Endothelial cell of umbilical vein (primary cell): ENCODE measurements at regions not wholly inside any gene's neighbourhood (a gene's known extent, or its start where the extent isn't known, plus 50 kb on each side); places are given as distances from the start of the nearest gene placed in this dataset.
"Not testable (repeated sequence)": the region's sequence is repeated elsewhere in the genome, so short reads cannot be mapped to it uniquely, and the experiment has no call there.

Experiments used
- BruUV-seq: library from RNA; stranded (reverse); fragments of 400-500 nt; replicated peaks from 2 replicates; lab custom pipeline; 2021; lab: Mats Ljungman, UMichigan
- CTCF ChIA-PET: fragments of 300-600, 350-600 bp; sonication (Branson Sonifier 250); formaldehyde crosslinking; loops from one replicate; lab custom pipeline; 2021; ENCODE audit warnings: antibody characterized with exemption, inconsistent platforms; lab: Charles Lee
- POLR2A ChIA-PET: fragments of 300-600, 350-600 bp; sonication (Branson Sonifier 250); formaldehyde crosslinking; loops from one replicate; lab custom pipeline; 2021; ENCODE audit warnings: antibody characterized with exemption, inconsistent platforms; lab: Charles Lee
- DNase-seq: peaks from one replicate; pipeline ENCODE4 v3.0.0-alpha.2; 2011; ENCODE audit warnings: low read depth, low spot score
- FAIRE-seq: peaks from 2 replicates; lab custom pipeline; 2011; peaks lifted over from hg19 to GRCh38; lab: Jason Lieb, UNC
- H2AFZ ChIP-seq: 2 replicates; pipeline ENCODE4 v1.6.0; 2012; ENCODE audit warnings: low read depth, low read length, control low read depth, inconsistent platforms
- H3K27ac ChIP-seq: 2 replicates; pipeline ENCODE4 v1.5.1; 2011; ENCODE audit warnings: low read depth, mild to moderate bottlenecking, control low read depth, low read length, moderate library complexity; ENCODE audit not compliant: insufficient read depth
- H3K27me3 ChIP-seq, 2 experiments: 2 replicates each; pipeline versions ENCODE4 v1.6.0 to v1.6.1; 2011; ENCODE audit warnings: low read length in 2 of 2, mixed read lengths in 1 of 2; ENCODE audit not compliant: control insufficient read depth in 2 of 2, insufficient read depth in 2 of 2
- H3K36me3 ChIP-seq, 2 experiments: 2 replicates in 1 of 2; 3 replicates in 1 of 2; pipeline ENCODE4 v1.5.1; 2011; ENCODE audit warnings: low read length in 2 of 2, mild to moderate bottlenecking in 1 of 2, moderate library complexity in 1 of 2; ENCODE audit not compliant: control insufficient read depth in 2 of 2, insufficient read depth in 2 of 2; ENCODE audit errors: extremely low read depth in 1 of 2
- H3K4me1 ChIP-seq: 3 replicates; pipeline ENCODE4 v1.5.1; 2011; ENCODE audit warnings: mild to moderate bottlenecking, low read length; ENCODE audit not compliant: control insufficient read depth, insufficient read depth; ENCODE audit errors: extremely low read depth
- H3K4me2 ChIP-seq: 2 replicates; pipeline ENCODE4 v1.6.1; 2011; ENCODE audit warnings: low read length, control low read depth, mixed read lengths; ENCODE audit not compliant: insufficient read depth
- H3K4me3 ChIP-seq, 3 experiments: fragments of 200-600 bp in 1 of 3; sonication (generic), shearing (Covaris generic) in 1 of 3; replicated peaks in 1 of 3; 2 replicates each; pipeline ENCODE4 v1.5.1; 2011 to 2016; ENCODE audit warnings: control low read depth in 3 of 3, low read length in 3 of 3, mild to moderate bottlenecking in 2 of 3, inconsistent platforms in 1 of 3, low read depth in 1 of 3, moderate library complexity in 1 of 3; ENCODE audit not compliant: insufficient read depth in 1 of 3
- H3K79me2 ChIP-seq: 2 replicates; pipeline ENCODE4 v1.6.0; 2012; ENCODE audit warnings: low read length, inconsistent platforms; ENCODE audit not compliant: control insufficient read depth, insufficient read depth
- H3K9ac ChIP-seq: replicated peaks from 2 replicates; pipeline ENCODE3; 2011; ENCODE audit warnings: low read length, control low read depth; ENCODE audit not compliant: insufficient read depth; ENCODE audit errors: extremely low read depth
- H3K9me1 ChIP-seq: replicated peaks from 3 replicates; pipeline ENCODE4 v1.6.0; 2011; ENCODE audit warnings: mild to moderate bottlenecking, low read length; ENCODE audit not compliant: control insufficient read depth, insufficient read depth; ENCODE audit errors: extremely low read depth
- H3K9me3 ChIP-seq: replicated peaks from 2 replicates; pipeline ENCODE4 v1.5.1; 2012; ENCODE audit warnings: low read length, inconsistent platforms; ENCODE audit not compliant: control insufficient read depth, insufficient read depth
- H4K20me1 ChIP-seq: replicated peaks from 2 replicates; pipeline ENCODE3; 2011; ENCODE audit warnings: mild to moderate bottlenecking, low read length; ENCODE audit not compliant: control insufficient read depth, insufficient read depth; ENCODE audit errors: extremely low read depth
- POLR2A ChIP-seq: IDR thresholded peaks from 2 replicates; pipeline ENCODE4 v1.6.1; 2012; ENCODE audit warnings: low read depth, mild to moderate bottlenecking, control low read depth, low read length
- POLR2AphosphoS5 ChIP-seq: IDR thresholded peaks from 2 replicates; pipeline ENCODE4 v1.6.1; 2012; ENCODE audit warnings: low read depth, mild to moderate bottlenecking, control low read depth, low read length, moderate library complexity; ENCODE audit not compliant: insufficient read depth
- dilution Hi-C: fragments of 300-500 bp; cut with MboI; formaldehyde crosslinking; loops from one replicate; pipeline ENCODE4 v1.15.0; 2019; ENCODE audit warnings: low sequenced_read_pairs; ENCODE audit not compliant: extremely low pct_ligation_motif_present
- intact Hi-C: fragments of 100-400 bp; cut with micrococcal nuclease; formaldehyde crosslinking; loops from one replicate; pipeline ENCODE4 v1.10.0; 2022
- TF ChIP-seq, protein P1 (sequence below), 2 donors: IDR thresholded peaks; 1 replicate in 1 of 2; 2 replicates in 1 of 2; pipeline ENCODE4 v1.5.1; 2011; ENCODE audit warnings: low read length in 2 of 2, mild to moderate bottlenecking in 2 of 2, moderate library complexity in 2 of 2, control low read depth in 1 of 2, inconsistent platforms in 1 of 2, low read depth in 1 of 2; ENCODE audit not compliant: insufficient read depth in 1 of 2; ENCODE audit errors: extremely low read depth in 1 of 2

DNA sequence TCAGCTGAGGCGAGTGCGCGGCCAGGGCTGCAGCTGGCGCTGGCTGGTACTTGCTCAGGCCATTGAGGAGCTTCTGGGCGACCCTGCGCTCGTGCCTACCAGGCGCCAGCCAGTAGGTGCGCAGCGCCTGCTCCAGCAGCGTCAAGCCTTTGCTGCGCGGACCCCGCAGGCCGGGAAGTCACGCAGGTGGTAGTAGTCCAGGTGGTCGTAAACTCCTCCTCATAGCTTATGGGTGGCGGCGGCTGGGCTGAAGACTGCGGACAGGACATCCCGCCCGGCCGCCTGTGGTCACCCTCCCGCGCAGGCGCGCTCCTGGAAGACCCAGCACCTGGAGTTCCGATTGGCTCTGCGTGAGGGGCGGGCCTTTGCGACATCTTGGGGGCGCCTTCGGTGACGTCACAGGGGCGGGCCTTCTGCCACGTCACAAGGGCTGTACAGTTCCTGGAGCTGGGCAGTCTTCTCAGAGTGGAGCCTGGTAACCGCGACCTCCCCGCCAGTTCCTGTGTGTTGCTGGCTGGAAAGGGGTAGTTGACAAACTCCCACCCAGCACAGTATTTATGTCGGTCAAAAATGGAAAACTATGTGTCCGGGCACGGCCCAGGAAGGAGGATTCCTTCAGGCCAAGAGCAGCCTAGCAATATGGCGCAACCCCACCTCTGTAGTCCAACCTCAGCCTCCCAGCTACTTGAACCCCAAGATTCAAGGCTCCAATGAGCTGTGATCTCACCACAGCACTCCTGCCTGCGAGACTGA lies 102.2 kb upstream of the VKORC1L1 start:
- peak; percentile 100 for FAIRE-seq
- POLR2A ChIA-PET, H3K4me1 ChIP-seq, H3K9me3 ChIP-seq, H3K27me3 ChIP-seq, dilution Hi-C loops, H4K20me1 ChIP-seq, H3K36me3 ChIP-seq, H3K79me2 ChIP-seq, H3K9me1 ChIP-seq, intact Hi-C loops: not testable (repeated sequence)
- peak overlapping the region; percentile 63 for H3K27ac ChIP-seq
- CTCF ChIA-PET: interaction anchor here (0.7 to 0.9 kb wide), 2 partner anchors 25 to 70 kb away, joined by 3 read pairs; no protein-coding TSS in a partner anchor
- peak overlapping the region; percentile 55 for H3K9ac ChIP-seq
- peak; percentile 90 for DNase-seq
- H3K4me3 ChIP-seq: peak overlapping the region; percentile 39 to 66 (median 60)
- H3K4me2 ChIP-seq: peak overlapping the region; percentile 46
- BruUV-seq: TSS peak; percentile 95
- TF ChIP-seq POLR2AphosphoS5: peak; percentile 20
- TF ChIP-seq, protein P1, sequence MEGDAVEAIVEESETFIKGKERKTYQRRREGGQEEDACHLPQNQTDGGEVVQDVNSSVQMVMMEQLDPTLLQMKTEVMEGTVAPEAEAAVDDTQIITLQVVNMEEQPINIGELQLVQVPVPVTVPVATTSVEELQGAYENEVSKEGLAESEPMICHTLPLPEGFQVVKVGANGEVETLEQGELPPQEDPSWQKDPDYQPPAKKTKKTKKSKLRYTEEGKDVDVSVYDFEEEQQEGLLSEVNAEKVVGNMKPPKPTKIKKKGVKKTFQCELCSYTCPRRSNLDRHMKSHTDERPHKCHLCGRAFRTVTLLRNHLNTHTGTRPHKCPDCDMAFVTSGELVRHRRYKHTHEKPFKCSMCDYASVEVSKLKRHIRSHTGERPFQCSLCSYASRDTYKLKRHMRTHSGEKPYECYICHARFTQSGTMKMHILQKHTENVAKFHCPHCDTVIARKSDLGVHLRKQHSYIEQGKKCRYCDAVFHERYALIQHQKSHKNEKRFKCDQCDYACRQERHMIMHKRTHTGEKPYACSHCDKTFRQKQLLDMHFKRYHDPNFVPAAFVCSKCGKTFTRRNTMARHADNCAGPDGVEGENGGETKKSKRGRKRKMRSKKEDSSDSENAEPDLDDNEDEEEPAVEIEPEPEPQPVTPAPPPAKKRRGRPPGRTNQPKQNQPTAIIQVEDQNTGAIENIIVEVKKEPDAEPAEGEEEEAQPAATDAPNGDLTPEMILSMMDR (IDR thresholded peaks at IDR 0.05; ENCODE audit: extremely low read depth in 1 of 2, insufficient read depth in 1 of 2, low read depth in 1 of 2, low read length in 2 of 2): peak in 1 of 2 donors; percentile 5
- peak; percentile 74 for TF ChIP-seq POLR2A
- peak overlapping the region; percentile 100 for H2AFZ ChIP-seq

DNA sequence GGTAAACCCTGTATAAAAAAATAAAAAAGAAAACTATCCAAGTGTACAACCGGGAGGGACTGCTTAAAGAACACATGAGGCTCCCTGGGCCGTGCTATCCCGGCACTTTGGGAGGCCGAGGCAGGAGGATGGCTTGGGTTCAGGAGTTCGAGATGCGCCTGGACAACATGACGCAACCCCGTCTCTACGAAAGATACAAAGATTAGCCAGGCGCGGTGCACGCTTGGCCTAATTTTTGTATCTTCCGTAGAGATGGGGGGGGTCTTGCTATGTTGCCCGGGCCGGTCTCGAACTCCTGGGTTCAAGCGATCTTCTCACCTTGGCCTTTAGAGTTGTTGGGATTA lies 101.7 kb upstream of the VKORC1L1 start:
- H3K9me1 ChIP-seq, H4K20me1 ChIP-seq, POLR2A ChIA-PET, BruUV-seq, FAIRE-seq, H3K79me2 ChIP-seq, H2AFZ ChIP-seq, H3K9me3 ChIP-seq, H3K9ac ChIP-seq, CTCF ChIA-PET, H3K27me3 ChIP-seq, intact Hi-C loops, H3K4me1 ChIP-seq, dilution Hi-C loops, H3K36me3 ChIP-seq, DNase-seq: not testable (repeated sequence)
- H3K4me2 ChIP-seq: peak overlapping the region; percentile 46
- peak overlapping the region; percentile 52 for H3K27ac ChIP-seq
- peak overlapping the region in 1 of 3 experiments; percentile 66 for H3K4me3 ChIP-seq

- H3K79me2 ChIP-seq, H3K4me3 ChIP-seq, H3K9ac ChIP-seq, intact Hi-C loops, DNase-seq, CTCF ChIA-PET, H3K36me3 ChIP-seq, H3K4me1 ChIP-seq, H3K27me3 ChIP-seq, H3K27ac ChIP-seq, H3K9me3 ChIP-seq, dilution Hi-C loops, H4K20me1 ChIP-seq, H2AFZ ChIP-seq, FAIRE-seq, H3K4me2 ChIP-seq, BruUV-seq, H3K9me1 ChIP-seq: not testable (repeated sequence)
- POLR2A ChIA-PET: interaction anchor here (0.6 kb wide), 1 partner anchor 690 kb away, joined by 5 read pairs; no protein-coding TSS in a partner anchor
Measured at GRCh38 chr7:65776677-65777076, 96.2 kb upstream of the VKORC1L1 start.
